Esophagus muscularis mucosa (tissue), 4 donors: ENCODE measurements at regions not wholly inside any gene's neighbourhood (a gene's known extent, or its start where the extent isn't known, plus 50 kb on each side); places are given as distances from the start of the nearest gene placed in this dataset.

Experiments used
- DNase-seq: peaks from one replicate; pipeline ENCODE4 v3.0.0-alpha.2; 2017; ENCODE audit errors: extremely low spot score
- H3K27ac ChIP-seq, 4 donors: fragments of 200-600 bp; sonication (generic); replicated peaks in 1 of 4; 1 replicate in 3 of 4; 2 replicates in 1 of 4; pipeline ENCODE4 v1.5.1; 2016 to 2019; ENCODE audit warnings: mild to moderate bottlenecking in 1 of 4
- H3K27me3 ChIP-seq, 4 donors: fragments of 200-600 bp; sonication (generic); one replicate each; pipeline versions ENCODE4 v1.5.1 to v1.6.0; 2016 to 2019
- H3K36me3 ChIP-seq, 4 donors: fragments of 200-600 bp; sonication (generic); one replicate each; pipeline ENCODE4 v1.5.1; 2016 to 2019
- H3K4me1 ChIP-seq, 4 donors: fragments of 200-600 bp; sonication (generic); one replicate each; pipeline ENCODE4 v1.5.1; 2016 to 2019
- H3K4me3 ChIP-seq, 4 donors: fragments of 200-600 bp; sonication (generic); 1 replicate in 2 of 4; 2 replicates in 2 of 4; pipeline ENCODE4 v1.5.1; 2016 to 2019; ENCODE audit warnings: mild to moderate bottlenecking in 4 of 4, moderate library complexity in 1 of 4
- H3K9me3 ChIP-seq, 4 donors: fragments of 200-600 bp; sonication (generic); 1 replicate in 3 of 4; 2 replicates in 1 of 4; pipeline ENCODE4 v1.5.1; 2016 to 2019
- EP300 ChIP-seq: sonication (generic); formaldehyde crosslinking; IDR thresholded peaks from one replicate; pipeline ENCODE4 v1.6.1; 2017; ENCODE audit warnings: antibody characterized with exemption
- POLR2A ChIP-seq: fragments of 450-650 bp; IDR thresholded peaks from one replicate; pipeline ENCODE4 v1.6.1; 2017; ENCODE audit warnings: antibody characterized with exemption, moderate library complexity, mild to moderate bottlenecking, low read depth
- POLR2AphosphoS5 ChIP-seq, 2 donors: sonication (generic); formaldehyde crosslinking; IDR thresholded peaks; one replicate each; pipeline ENCODE4 v1.6.1; 2017; ENCODE audit warnings: antibody characterized with exemption in 2 of 2
- WGBS: methylation state at CpG from one replicate; pipeline ENCODE4 v1.1.5; 2018; 5-methylcytosine and 5-hydroxymethylcytosine counted together
- intact Hi-C: fragments of 100-400 bp; cut with DNase I; formaldehyde crosslinking; loops from one replicate; pipeline ENCODE4 v1.15.1; 2023
- TF ChIP-seq, protein P1 (sequence below), 3 experiments: fragments of 200-600 bp in 2 of 3; fragments of 450-650 bp in 1 of 3; sonication (generic) in 2 of 3; IDR thresholded peaks; one replicate each; pipeline ENCODE4 v1.5.1; 2017 to 2019; ENCODE audit warnings: antibody characterized with exemption in 3 of 3, mild to moderate bottlenecking in 2 of 3, moderate library complexity in 1 of 3

DNA sequence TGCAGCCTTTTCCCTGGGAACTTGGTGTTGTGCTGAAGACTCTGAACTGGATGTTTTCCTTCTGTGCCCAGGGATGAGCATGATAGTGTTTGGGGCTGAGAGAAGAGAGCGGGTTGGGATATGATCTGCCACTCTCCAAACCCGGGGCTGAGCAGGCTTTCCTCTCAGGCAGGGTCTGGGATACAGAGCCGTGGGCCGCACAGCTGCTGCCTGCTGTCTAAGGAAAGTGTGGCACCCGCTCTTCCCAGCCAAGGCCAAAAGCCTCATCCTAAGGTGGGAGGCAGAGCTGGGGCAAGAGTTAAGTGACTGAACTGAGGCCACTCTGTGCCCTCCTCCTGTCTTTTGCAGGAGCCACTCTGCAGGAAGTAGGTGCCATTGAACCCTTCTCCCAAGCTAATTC is 83.6 kb upstream of the PITX1 start:
- peaks cover 0 to 1% (median 0%) of the 10 kb centered on the region in 4 donors for H3K4me1 ChIP-seq
- 88% methylated on average over 5 of the region's 5 CpGs for WGBS
- H3K27me3 ChIP-seq = no peaks in the 10 kb centered on the region

DNA sequence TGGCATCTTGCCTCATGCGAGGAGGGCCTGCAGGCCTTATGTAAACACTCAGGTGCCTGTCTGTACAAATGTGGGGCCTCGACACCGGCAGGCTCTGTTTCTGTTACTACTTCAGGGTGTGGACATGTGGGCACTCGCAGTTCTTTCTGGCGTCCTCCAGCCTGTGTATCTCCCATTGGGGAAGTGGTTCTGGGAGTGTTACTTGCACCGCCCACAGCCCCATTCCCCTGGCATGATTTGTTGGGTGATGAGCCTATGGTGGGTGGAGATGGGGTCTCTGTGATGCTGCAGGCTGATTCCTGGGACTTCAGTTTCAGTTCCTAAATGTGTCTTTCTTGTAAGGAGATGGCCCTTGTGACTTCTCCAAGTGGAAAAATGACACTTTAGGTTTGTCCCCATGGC is 82.1 kb upstream of the PITX1 start:
- Histone ChIP-seq H3K27me3 (no peaks in the 10 kb centered on the region), H3K36me3 (no peaks in the 10 kb centered on the region), H3K27ac (no peak overlapping the region), H3K4me1 (peaks cover 0 to 9% (median 5%) of the 10 kb centered on the region in 4 donors), H3K9me3 (no peaks in the 10 kb centered on the region), H3K4me3 (no peak overlapping the region)
- TF ChIP-seq POLR2A = no peak
- TF ChIP-seq, protein P1, sequence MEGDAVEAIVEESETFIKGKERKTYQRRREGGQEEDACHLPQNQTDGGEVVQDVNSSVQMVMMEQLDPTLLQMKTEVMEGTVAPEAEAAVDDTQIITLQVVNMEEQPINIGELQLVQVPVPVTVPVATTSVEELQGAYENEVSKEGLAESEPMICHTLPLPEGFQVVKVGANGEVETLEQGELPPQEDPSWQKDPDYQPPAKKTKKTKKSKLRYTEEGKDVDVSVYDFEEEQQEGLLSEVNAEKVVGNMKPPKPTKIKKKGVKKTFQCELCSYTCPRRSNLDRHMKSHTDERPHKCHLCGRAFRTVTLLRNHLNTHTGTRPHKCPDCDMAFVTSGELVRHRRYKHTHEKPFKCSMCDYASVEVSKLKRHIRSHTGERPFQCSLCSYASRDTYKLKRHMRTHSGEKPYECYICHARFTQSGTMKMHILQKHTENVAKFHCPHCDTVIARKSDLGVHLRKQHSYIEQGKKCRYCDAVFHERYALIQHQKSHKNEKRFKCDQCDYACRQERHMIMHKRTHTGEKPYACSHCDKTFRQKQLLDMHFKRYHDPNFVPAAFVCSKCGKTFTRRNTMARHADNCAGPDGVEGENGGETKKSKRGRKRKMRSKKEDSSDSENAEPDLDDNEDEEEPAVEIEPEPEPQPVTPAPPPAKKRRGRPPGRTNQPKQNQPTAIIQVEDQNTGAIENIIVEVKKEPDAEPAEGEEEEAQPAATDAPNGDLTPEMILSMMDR (IDR thresholded peaks at IDR 0.05) = no peak
- no peak for TF ChIP-seq EP300
- no peak for TF ChIP-seq POLR2AphosphoS5 (IDR thresholded peaks at IDR 0.05)
- DNase-seq = no peak
- 90% methylated on average over 5 of the region's 6 CpGs for WGBS
- intact Hi-C loops = no loop called here

More for the DNA sequence above, 83.6 kb upstream of the PITX1 start:
- Histone ChIP-seq H3K27ac (no peak overlapping the region), H3K4me3 (no peak overlapping the region), H3K9me3 (no peaks in the 10 kb centered on the region), H3K36me3 (no peaks in the 10 kb centered on the region)
- no peak for DNase-seq
- intact Hi-C loops = no loop called here
- TF ChIP-seq, protein P1 (IDR thresholded peaks at IDR 0.05) = no peak
- TF ChIP-seq EP300 = no peak
- TF ChIP-seq POLR2A = no peak
- TF ChIP-seq POLR2AphosphoS5 (IDR thresholded peaks at IDR 0.05) = no peak

DNA sequence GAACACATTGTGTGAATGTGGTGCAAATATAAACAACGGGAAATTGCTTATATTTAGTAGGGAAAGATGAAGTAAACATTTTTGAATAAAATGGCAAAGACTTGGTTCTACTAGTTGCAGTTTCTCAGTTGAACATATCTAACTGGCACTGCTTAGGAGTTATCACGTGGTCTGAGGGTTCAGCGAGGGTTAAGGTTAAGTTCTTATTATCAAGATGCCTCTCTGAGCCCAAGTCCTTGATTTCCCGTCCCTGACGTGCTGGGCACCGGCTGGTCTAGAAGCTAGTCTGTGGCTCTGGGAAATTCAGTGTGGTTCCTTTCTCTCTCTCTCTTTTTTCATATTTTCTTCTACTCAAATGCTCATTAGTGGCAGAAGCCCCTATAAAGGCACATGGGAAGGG is 81.6 kb upstream of the PITX1 start:
- DNase-seq = no peak
- H3K27me3 ChIP-seq = no peaks in the 10 kb centered on the region
- no peak overlapping the region for H3K27ac ChIP-seq
- H3K4me3 ChIP-seq = no peak overlapping the region
- H3K4me1 ChIP-seq = peaks cover 0 to 9% (median 5%) of the 10 kb centered on the region in 4 donors
- no peaks in the 10 kb centered on the region for H3K9me3 ChIP-seq
- WGBS = 76% methylated on average over 6 of the region's 6 CpGs
- intact Hi-C loops = no loop called here
- H3K36me3 ChIP-seq = no peaks in the 10 kb centered on the region
- no peak for TF ChIP-seq POLR2A

DNA sequence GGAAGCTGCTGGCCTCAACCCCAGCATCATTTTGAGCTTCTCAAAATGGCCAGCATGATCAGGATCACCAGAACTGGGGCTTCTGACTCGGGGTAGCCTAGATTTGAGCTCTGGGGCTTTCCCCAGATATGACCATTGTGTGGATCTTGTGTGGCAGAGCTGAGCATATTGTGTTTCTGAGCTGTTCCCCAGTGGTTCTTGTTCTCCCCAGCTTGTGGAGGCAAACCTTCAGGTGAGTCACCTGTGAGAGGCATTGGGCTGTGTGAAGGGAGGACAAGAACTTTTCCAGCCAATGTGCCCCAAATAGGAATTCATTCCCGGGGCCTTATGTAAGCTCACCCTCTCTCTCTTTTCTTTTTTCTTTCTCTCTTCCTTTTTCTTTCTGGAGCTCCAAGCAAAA is 80.7 kb upstream of the PITX1 start:
- Histone ChIP-seq H3K27me3 (no peaks in the 10 kb centered on the region), H3K36me3 (no peaks in the 10 kb centered on the region), H3K4me3 (no peak overlapping the region), H3K9me3 (no peaks in the 10 kb centered on the region), H3K27ac (no peak overlapping the region), H3K4me1 (peaks cover 0 to 9% (median 5%) of the 10 kb centered on the region in 4 donors)
- no peak for TF ChIP-seq POLR2AphosphoS5 (IDR thresholded peaks at IDR 0.05)
- no peak for TF ChIP-seq POLR2A
- TF ChIP-seq EP300 = no peak
- TF ChIP-seq, protein P1 (IDR thresholded peaks at IDR 0.05) = no peak
- no peak for DNase-seq
- intact Hi-C loops = no loop called here
- WGBS = 90% methylated on average over 2 of the region's 2 CpGs

DNA sequence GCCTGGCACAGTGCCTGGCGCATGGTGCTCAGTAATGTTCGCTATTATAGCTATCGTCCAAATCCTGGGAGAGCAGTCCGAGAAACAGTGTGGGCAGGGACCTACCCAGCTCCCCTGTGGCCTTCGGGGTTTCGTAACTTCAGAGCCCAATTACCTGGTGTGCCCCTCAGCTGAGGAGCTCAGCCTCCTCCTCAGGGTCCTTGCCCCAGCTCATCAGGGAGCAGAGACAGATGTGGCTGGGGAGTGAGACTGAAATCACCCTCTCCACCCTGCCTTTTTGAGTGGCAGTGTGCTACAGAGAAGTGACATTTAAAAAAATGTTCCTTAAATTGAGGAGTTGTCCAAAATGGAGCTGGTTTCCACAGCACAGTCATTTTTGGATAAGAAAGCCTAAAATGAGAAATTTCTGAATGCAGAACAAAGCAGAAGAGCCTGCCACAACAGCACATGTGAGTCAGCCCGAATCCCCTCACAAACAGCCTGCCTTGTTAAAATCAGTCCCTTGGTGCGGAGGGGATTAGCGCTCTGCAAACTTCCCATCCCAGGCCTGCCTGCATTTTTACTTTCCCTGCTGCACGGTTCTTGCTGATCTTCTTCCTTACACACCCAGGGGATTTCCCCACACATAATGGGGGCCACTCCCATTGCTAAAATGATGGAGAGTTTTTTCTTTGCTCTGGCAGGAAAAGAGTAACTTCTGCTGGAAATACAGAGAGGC is 78.1 kb upstream of the PITX1 start:
- intact Hi-C loops = no loop called here
- Histone ChIP-seq H3K9me3 (no peaks in the 10 kb centered on the region), H3K27ac (no peak overlapping the region), H3K36me3 (no peaks in the 10 kb centered on the region), H3K4me1 (peaks cover 0 to 9% (median 5%) of the 10 kb centered on the region in 4 donors), H3K27me3 (no peaks in the 10 kb centered on the region), H3K4me3 (no peak overlapping the region)
- no peak for DNase-seq
- 72% methylated on average over 10 of the region's 10 CpGs for WGBS
- no peak for TF ChIP-seq EP300
- no peak for TF ChIP-seq POLR2A
- no peak for TF ChIP-seq POLR2AphosphoS5 (IDR thresholded peaks at IDR 0.05)
- TF ChIP-seq, protein P1 (IDR thresholded peaks at IDR 0.05) = no peak
